ENCODE measurements at regions not wholly inside any gene's neighbourhood (a gene's known extent, or its start where the extent isn't known, plus 50 kb on each side); places are given as distances from the start of the nearest gene placed in this dataset.

DNA sequence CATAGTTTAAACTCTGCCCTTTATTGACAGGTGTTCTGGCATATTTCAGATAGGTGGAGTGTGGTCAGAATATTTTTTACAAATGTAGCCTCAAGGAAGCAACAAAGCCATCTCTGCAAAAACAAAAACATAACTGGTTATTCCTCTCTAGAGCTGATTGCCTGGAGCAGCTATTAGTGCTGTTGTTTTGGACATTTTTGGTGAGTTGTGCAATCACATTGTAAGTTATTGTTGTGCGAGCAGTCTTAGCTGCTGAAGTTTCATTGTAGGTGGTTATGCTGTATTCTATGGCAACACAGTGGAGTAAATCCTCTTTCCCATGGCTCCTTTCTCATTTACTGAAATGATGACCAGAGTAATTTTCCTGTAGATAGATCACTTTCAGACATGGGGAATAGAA lies 1413.0 kb downstream of the PCDH7 start:
- DNase-seq, result no peak

GRCh38 chr4:32133734-32134133 lies 1413.6 kb downstream of the PCDH7 start:
- DNase-seq, result no peak

DNA sequence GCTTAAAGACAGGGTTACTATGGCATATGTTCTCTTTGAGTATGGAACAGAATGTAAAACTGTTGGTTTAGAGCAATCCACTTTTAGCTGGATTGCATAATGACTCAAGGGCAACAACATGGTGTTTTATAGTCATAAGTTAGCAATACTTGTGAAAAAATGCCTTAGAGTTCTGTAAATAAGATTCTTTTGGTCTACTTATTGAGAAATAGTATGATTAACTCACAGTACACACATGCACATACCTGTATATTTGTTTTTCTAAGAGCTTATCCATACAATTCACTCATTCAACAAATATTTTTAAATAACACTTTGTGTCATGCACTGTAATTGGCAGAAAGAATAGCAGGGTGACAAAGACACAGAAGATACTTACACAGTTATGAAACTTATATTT lies 1415.5 kb downstream of the PCDH7 start:
- no peak for DNase-seq

- DNase-seq, result no peak
These were observed 1416.1 kb downstream of the PCDH7 start for GRCh38 chr4:32136081-32136787.

GRCh38 chr4:32140636-32141035 lies 1420.5 kb downstream of the PCDH7 start:
- DNase-seq, result no peak

DNA sequence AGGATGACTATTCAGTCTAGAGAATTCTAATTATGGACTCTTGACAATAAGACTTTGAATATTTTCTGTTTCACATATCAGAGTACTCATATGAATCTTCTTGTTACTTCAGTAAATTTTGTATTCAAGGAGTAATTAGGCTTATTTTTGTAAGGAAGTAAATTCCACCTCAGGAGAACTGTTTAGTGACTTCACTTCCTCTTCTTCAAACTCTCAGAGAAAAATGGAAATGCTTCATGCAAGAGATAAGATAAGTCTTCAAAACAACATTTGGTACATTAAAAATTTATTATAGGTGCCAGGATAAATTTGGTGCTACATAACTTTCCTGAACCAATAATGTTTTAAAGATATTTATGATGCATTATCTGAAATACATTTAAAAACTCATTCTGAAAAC lies 1421.9 kb downstream of the PCDH7 start:
- no peak for DNase-seq

DNA sequence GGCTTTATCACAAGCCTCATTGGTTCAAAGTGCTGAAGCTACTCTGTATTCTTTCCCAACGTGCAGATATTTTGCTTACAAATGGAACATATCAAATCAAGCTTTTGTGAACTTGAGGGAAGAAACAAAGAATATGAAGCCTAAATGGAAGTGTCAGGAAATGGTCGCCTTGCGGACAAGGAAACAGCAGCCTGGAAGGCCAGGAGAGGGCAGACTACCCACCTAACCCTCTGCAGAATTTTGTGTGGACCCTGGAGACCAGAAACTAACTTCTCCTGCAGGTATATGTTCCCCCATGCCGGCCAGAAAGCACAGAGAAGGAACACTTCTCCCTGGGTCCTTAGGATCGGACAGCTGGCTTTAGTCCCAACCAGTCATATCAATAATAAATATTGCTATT lies 1425.8 kb downstream of the PCDH7 start:
- DNase-seq, result no peak

- DNase-seq, result no peak
These were observed 1427.4 kb downstream of the PCDH7 start for GRCh38 chr4:32147446-32148085.

GRCh38 chr4:32148111-32148666 lies 1428.0 kb downstream of the PCDH7 start:
- no peak for DNase-seq

- no peak for DNase-seq
These were observed 1438.8 kb downstream of the PCDH7 start for GRCh38 chr4:32158961-32159360.

- DNase-seq, result no peak
These were observed 1441.2 kb downstream of the PCDH7 start for GRCh38 chr4:32161392-32161791.

- no peak for DNase-seq
These were observed 1443.0 kb downstream of the PCDH7 start for GRCh38 chr4:32163125-32163524.

DNA sequence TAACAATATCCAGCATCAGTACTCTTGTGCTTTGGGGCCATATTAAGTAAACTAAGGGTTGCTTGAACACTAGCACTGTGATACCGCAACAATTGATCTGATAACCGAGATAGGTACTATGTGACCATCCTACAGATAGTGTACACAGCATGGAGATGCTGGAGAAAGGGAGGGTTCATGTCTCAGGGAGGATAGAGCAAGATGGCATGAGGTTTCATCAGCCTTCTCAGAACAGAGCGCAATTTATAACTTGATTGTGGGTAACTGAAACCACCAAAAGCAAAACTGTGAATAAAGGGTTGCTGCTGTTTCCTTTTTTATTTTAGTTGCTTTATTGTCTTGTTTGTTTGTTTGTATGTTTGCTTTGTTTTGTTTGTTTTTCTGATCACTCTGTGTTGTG lies 1449.7 kb downstream of the PCDH7 start:
- no peak for DNase-seq

GRCh38 chr4:32172086-32172485 lies 1451.9 kb downstream of the PCDH7 start:
- DNase-seq, result no peak

GRCh38 chr4:32172761-32173160 lies 1452.6 kb downstream of the PCDH7 start:
- no peak for DNase-seq

- DNase-seq, result no peak
These were observed 1459.9 kb downstream of the PCDH7 start for GRCh38 chr4:32180086-32180485.

- no peak for DNase-seq
These were observed 1464.0 kb downstream of the PCDH7 start for GRCh38 chr4:32184186-32184585.

GRCh38 chr4:32189130-32189529 lies 1469.0 kb downstream of the PCDH7 start:
- peak; percentile 2 for DNase-seq

DNA sequence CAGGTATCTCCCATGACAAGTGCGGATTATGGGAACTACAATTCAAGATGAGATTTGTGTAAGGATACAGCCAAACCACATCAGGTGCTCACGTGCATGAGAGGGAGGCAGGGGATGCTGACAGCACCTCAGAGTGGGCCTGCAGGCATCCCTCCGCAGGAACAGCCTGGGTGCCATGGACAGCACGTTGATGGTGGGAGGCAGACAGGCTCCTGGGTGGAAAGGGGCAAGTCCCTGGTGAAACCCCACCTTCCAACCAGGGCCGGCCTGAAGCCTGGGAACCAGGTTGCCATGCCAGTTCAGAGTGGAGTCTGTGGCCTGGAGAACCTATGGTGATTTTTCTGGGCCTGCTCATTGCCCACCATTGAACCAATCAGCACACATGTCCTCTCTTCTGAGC lies 1469.6 kb downstream of the PCDH7 start:
- no peak for DNase-seq

- DNase-seq, result no peak
These were observed 1471.8 kb downstream of the PCDH7 start for GRCh38 chr4:32191961-32192360.

- DNase-seq, result no peak
These were observed 1472.2 kb downstream of the PCDH7 start for GRCh38 chr4:32192363-32192762.

DNA sequence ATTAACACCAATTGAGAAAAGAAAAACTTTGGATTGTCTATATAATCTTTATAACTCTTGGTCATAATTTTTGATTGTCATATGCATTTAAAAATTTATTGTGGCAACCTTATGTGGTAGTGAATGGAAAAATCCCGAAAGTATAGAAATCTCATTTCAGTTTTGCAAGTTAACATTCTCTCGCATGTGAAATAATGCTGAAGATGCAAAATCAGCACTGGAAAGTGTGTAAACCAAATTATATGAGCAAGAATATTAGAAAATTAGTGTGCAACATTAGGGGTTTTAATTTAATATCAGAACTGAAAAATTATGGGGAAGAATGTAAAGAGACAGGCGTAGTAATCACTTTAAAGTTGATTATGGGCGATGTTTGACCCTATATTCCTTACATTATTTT lies 1472.8 kb downstream of the PCDH7 start:
- DNase-seq, result no peak

DNA sequence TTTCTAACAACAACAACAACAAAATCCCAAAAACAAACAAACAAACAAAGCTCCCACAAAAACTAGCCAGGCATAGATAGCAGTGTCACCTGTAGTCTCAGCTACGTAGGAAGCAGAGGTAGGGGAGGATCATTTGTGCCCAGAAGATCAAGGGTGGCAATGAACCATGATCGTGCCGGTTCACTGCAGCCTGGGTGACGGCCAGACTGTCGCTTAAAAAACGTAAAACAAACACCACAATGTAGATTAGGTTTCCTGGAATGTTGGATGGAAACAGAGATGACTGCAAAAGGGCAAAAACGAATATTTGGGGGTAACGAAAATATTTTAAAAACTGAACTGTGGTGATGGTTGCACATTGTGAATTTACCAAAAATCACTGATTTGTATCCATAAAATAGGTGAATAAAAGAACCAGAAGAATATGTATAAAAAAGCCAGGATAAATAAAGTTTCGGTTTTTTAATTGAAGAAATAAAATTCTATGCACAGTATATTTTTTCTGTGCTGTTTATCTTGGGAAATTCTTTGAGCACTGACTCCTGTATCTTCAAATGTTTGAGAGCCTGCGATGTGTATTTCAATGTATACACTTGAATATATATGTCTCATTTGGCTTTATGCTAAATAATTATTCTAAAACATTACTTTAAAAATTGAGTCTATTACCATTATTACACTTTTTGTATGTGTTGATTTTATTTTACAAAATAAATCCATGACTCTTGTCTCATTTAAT lies 1477.0 kb downstream of the PCDH7 start:
- DNase-seq, result no peak

DNA sequence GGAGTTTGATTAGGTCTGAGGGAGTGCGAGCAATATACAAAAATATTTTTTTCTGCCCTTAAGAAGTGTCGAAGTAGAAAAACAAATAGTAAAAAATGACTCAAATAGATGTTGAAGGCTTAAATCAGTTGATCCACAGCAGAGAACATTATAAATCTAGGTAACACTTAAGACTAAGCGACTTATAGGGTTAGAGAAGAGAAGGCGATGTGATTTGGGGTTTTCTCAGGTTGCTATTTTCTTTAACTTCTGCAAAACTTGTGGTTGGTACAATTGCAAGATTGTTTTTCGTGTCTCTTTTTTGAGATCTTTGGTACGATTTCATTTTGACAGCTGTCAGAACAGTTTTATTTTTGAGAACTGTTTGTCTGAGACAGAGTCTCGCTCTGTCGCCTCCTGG lies 1479.5 kb downstream of the PCDH7 start:
- DNase-seq, result no peak

All from NCI-H69 (cell line).